ENCODE measurements at regions not wholly inside any gene's neighbourhood (a gene's known extent, or its start where the extent isn't known, plus 50 kb on each side); places are given as distances from the start of the nearest gene placed in this dataset.
A peak's percentile ranks its signal among the peaks of the same experiment; 100 is the strongest.

DNA sequence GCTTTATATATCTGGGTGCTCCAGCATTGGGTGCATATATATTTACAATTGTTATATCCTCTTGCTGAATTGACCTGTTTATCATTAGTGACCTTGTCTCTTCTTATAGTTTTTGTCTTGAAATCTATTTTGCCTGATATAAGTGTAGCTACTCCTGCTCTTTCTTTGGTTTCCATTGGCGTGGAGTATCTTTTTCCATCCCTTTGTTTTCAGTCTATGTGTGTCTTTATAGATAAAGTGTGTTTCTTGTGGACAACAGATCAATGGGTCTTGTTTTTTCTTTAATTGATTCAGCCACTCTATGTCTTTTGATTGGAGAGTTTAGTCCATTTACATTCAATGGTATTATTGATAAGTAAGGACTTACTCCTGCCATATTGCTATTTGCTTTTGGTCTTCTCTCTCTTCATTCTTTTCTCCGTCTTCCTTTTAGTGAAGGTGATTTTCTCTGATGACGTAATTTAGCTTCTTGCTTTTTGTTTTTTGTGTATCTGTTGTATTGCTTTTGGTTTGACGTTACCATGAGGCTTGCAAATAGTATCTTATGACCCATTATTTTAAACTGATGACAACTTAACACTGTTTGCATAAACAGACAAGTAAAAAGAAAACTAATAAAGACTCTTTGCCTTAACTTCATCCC lies 347.6 kb downstream of the TMEM121 start:
- H3K36me3 ChIP-seq, result no peaks in the 10 kb centered on the region
- no peak overlapping the region for H3K27ac ChIP-seq
- intact Hi-C loops (cut with DNase I; ENCODE audit: low total_unique reads), result no loop called here
- H3K27me3 ChIP-seq, result peaks cover 0 to 6% (median 0%) of the 10 kb centered on the region in 3 donors
- 66 to 75% (median 72%) methylated on average over 4 of the region's 4 CpGs for WGBS, 5 donors
- TF ChIP-seq EP300 (IDR thresholded peaks at IDR 0.05) (no peak), POLR2AphosphoS5 (IDR thresholded peaks at IDR 0.05) (no peak), POLR2A (IDR thresholded peaks at IDR 0.05) (no peak)
- TF ChIP-seq, protein P1, sequence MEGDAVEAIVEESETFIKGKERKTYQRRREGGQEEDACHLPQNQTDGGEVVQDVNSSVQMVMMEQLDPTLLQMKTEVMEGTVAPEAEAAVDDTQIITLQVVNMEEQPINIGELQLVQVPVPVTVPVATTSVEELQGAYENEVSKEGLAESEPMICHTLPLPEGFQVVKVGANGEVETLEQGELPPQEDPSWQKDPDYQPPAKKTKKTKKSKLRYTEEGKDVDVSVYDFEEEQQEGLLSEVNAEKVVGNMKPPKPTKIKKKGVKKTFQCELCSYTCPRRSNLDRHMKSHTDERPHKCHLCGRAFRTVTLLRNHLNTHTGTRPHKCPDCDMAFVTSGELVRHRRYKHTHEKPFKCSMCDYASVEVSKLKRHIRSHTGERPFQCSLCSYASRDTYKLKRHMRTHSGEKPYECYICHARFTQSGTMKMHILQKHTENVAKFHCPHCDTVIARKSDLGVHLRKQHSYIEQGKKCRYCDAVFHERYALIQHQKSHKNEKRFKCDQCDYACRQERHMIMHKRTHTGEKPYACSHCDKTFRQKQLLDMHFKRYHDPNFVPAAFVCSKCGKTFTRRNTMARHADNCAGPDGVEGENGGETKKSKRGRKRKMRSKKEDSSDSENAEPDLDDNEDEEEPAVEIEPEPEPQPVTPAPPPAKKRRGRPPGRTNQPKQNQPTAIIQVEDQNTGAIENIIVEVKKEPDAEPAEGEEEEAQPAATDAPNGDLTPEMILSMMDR (IDR thresholded peaks at IDR 0.05), result no peak
- no peaks in the 10 kb centered on the region for H3K9me3 ChIP-seq
- no peaks in the 10 kb centered on the region for H3K4me1 ChIP-seq
- DNase-seq, result no peak
- H3K4me3 ChIP-seq, result no peak overlapping the region

DNA sequence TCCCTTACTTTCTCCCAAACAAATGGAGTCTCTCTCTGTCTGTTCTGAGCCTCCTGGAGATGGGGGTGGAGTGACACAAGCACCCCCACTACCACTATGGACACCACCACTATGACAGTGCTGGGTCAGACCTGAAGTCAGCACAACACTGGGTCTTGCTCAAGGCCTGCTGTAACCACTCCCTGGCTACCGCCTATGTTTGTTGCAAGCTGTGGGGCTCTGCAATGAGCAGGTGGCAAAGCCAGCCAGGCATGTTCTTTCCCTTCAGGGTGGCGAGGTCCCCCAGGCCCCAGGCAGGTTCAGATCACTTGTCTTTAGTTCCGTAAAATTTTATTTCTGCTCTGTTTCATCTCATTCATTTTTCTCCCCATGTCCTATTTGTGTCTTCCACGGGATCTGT lies 349.8 kb downstream of the TMEM121 start:
- Histone ChIP-seq H3K4me3 (no peak overlapping the region), H3K4me1 (no peaks in the 10 kb centered on the region), H3K9me3 (no peaks in the 10 kb centered on the region), H3K27me3 (peaks cover 0 to 23% (median 3%) of the 10 kb centered on the region in 3 donors), H3K27ac (no peak overlapping the region), H3K36me3 (no peaks in the 10 kb centered on the region)
- no peak for TF ChIP-seq POLR2A (IDR thresholded peaks at IDR 0.05)
- TF ChIP-seq, protein P1 (IDR thresholded peaks at IDR 0.05), result no peak
- TF ChIP-seq POLR2AphosphoS5 (IDR thresholded peaks at IDR 0.05), result no peak
- no peak for TF ChIP-seq EP300 (IDR thresholded peaks at IDR 0.05)
- intact Hi-C loops (cut with DNase I; ENCODE audit: low total_unique reads), result no loop called here
- peak in 1 of 2 donors; percentile 11 for DNase-seq
- WGBS, 5 donors, result 68 to 77% (median 72%) methylated on average over 4 of the region's 4 CpGs

DNA sequence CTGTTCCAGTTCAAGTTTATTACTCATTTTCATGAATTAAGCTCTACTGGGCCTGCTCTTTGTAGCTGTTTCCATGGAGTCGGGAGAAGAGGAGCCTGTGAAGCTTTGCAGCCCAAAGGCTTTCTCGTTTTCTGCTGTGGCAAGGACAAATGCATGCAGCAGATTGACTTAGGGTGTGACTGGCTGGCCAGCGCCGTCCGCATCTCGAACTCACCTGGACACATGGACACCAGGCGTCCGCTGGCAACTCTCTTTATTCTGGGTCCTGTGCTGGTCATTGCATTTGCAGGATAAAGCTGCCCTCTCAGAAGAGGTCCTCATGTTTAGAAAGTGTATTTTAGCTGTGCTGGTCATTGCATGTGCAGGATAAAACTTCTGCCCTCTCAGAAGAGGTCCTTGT lies 350.4 kb downstream of the TMEM121 start:
- H3K4me1 ChIP-seq, result no peaks in the 10 kb centered on the region
- no peaks in the 10 kb centered on the region for H3K9me3 ChIP-seq
- H3K36me3 ChIP-seq, result no peaks in the 10 kb centered on the region
- TF ChIP-seq, protein P1 (IDR thresholded peaks at IDR 0.05), result no peak
- TF ChIP-seq POLR2AphosphoS5 (IDR thresholded peaks at IDR 0.05), result no peak
- TF ChIP-seq EP300 (IDR thresholded peaks at IDR 0.05), result no peak
- DNase-seq, result peak in 1 of 2 donors; percentile 16
- H3K27ac ChIP-seq, result no peak overlapping the region
- intact Hi-C loops (cut with DNase I; ENCODE audit: low total_unique reads), result no loop called here
- peaks cover 0 to 30% (median 3%) of the 10 kb centered on the region in 3 donors for H3K27me3 ChIP-seq
- no peak overlapping the region for H3K4me3 ChIP-seq
- WGBS, 5 donors, result 86 to 92% (median 86%) methylated on average over 8 of the region's 8 CpGs

DNA sequence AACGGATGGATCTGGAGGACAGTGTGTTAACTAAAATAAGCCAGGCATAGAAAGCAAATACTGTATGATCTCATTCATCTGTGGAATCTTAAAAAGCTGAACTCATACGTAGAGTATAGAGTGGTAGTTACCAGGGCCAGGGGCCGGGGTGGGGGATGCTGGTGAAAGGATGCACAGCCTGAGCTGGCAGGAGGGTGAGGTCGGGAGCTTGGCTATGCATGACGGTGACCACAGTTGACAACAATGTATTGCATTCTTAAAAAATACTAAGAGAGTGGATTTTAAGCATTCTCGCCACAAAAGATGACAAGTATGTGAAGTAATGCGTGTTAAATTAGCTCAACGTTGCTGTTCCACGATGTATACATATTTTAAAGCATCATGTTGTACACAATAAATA lies 351.3 kb downstream of the TMEM121 start:
- DNase-seq, result peak in 1 of 2 donors; percentile 11
- intact Hi-C loops (cut with DNase I; ENCODE audit: low total_unique reads), result no loop called here
- TF ChIP-seq, protein P1 (IDR thresholded peaks at IDR 0.05), result no peak
- TF ChIP-seq POLR2A (IDR thresholded peaks at IDR 0.05) (no peak), POLR2AphosphoS5 (IDR thresholded peaks at IDR 0.05) (no peak), EP300 (IDR thresholded peaks at IDR 0.05) (no peak)
- Histone ChIP-seq H3K4me1 (no peaks in the 10 kb centered on the region), H3K36me3 (no peaks in the 10 kb centered on the region), H3K27me3 (peaks cover 0 to 33% (median 3%) of the 10 kb centered on the region in 3 donors), H3K27ac (no peak overlapping the region), H3K9me3 (no peaks in the 10 kb centered on the region), H3K4me3 (no peak overlapping the region)
- WGBS, 5 donors, result 81 to 86% (median 84%) methylated on average over 9 of the region's 9 CpGs

Measured in stomach (tissue), 8 donors.